ENCODE measurements at regions not wholly inside any gene's neighbourhood (a gene's known extent, or its start where the extent isn't known, plus 50 kb on each side); places are given as distances from the start of the nearest gene placed in this dataset.

DNA sequence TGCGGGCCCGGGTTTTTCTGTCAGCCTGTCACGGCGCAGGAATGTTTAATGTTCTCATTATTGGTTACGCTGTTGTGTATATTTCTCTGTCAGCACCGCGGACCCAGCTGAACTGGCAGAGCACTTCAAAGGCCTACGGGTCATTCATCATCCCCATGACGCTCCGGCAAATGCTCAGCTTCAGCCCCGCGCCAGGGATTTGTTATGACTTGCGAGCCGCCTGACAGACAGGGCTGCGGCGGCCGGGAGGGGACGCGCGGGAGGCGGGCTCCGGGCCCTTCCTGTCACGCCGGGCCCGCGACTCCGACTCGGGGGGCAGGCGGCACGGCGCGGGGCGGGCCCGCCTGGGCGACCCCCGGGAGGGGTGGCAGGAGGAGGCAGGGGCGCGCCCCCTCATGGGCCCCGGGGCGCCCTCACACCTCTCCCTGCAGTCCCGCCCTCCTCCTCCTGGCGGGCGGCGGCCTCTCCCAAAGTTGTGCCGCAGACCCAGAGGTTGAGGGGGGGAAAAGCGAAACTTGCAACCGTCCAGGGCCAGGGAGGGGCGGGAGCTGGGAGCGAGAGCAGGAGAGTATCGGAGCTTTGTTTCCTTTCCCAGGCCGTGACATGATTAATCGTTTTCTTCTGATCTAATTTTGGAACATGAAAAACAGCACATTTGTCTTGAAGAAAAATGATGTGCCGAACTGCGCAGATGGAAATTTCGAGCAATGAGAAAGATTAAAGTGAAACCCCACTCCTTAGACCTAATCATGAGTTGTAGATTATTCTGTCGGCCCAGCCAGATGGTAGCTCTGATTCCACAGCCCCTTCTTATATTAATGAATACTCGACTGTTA lies 59.3 kb upstream of the COMTD1 start:
- TF ChIP-seq, protein P1, sequence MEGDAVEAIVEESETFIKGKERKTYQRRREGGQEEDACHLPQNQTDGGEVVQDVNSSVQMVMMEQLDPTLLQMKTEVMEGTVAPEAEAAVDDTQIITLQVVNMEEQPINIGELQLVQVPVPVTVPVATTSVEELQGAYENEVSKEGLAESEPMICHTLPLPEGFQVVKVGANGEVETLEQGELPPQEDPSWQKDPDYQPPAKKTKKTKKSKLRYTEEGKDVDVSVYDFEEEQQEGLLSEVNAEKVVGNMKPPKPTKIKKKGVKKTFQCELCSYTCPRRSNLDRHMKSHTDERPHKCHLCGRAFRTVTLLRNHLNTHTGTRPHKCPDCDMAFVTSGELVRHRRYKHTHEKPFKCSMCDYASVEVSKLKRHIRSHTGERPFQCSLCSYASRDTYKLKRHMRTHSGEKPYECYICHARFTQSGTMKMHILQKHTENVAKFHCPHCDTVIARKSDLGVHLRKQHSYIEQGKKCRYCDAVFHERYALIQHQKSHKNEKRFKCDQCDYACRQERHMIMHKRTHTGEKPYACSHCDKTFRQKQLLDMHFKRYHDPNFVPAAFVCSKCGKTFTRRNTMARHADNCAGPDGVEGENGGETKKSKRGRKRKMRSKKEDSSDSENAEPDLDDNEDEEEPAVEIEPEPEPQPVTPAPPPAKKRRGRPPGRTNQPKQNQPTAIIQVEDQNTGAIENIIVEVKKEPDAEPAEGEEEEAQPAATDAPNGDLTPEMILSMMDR (conservative IDR thresholded peaks at IDR 0.05): peak; percentile 51
- H3K27ac ChIP-seq: peak overlapping the region; percentile 79

- peak overlapping the region; percentile 79 for H3K27ac ChIP-seq
- TF ChIP-seq, protein P1 (conservative IDR thresholded peaks at IDR 0.05): no peak
Measured at GRCh38 chr10:75294518-75294865, 58.7 kb upstream of the COMTD1 start.

- TF ChIP-seq, protein P1 (conservative IDR thresholded peaks at IDR 0.05): no peak
- peak overlapping the region; percentile 79 for H3K27ac ChIP-seq
Measured at GRCh38 chr10:75294031-75294437, 58.3 kb upstream of the COMTD1 start.

DNA sequence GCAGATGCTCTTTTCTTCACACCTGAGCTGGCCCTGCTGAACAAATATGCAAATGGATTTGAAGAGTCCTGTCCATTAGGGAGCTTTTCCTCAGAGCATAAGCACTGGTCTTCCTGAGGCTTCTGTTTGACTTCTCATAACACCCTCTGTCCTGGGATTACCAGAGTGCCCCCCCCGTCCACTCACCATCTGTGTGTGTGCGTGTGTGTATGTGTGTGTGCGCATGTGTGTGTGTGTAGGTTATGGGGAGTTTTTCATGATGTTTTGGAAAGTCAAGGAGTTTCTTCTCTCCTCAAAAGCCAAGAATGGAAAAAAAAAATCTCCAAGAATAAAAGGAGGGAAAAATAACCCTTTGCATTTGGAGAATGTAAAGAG lies 57.7 kb upstream of the COMTD1 start:
- peak overlapping the region; percentile 79 for H3K27ac ChIP-seq
- TF ChIP-seq, protein P1 (conservative IDR thresholded peaks at IDR 0.05): no peak

GRCh38 chr10:75292794-75293445 lies 57.2 kb upstream of the COMTD1 start:
- TF ChIP-seq, protein P1 (conservative IDR thresholded peaks at IDR 0.05): no peak
- no peak overlapping the region for H3K27ac ChIP-seq

GRCh38 chr10:75291805-75292204 lies 56.0 kb upstream of the COMTD1 start:
- TF ChIP-seq, protein P1 (conservative IDR thresholded peaks at IDR 0.05): no peak
- H3K27ac ChIP-seq: no peak overlapping the region

GRCh38 chr10:75288140-75288711 lies 52.5 kb upstream of the COMTD1 start:
- H3K27ac ChIP-seq: no peak overlapping the region

More at GRCh38 chr10:75288140-75288711, 52.5 kb upstream of the COMTD1 start:
- TF ChIP-seq, protein P1 (conservative IDR thresholded peaks at IDR 0.05): no peak
